HCT116 (cell line): ENCODE measurements at regions not wholly inside any gene's neighbourhood (a gene's known extent, or its start where the extent isn't known, plus 50 kb on each side); places are given as distances from the start of the nearest gene placed in this dataset.
A peak's percentile ranks its signal among the peaks of the same experiment; 100 is the strongest.

ENCODE experiments used
- ATAC-seq: fragments of 200-7000 bp; cut with Tn5 transposase; 2 replicates; pipeline ENCODE4 v1.9.1; 2020; ENCODE audit warnings: mild to moderate bottlenecking, moderate library complexity
- BruUV-seq: library from RNA; stranded (reverse); fragments of 400-500 nt; replicated peaks from 2 replicates; lab custom pipeline; 2021; lab: Mats Ljungman, UMichigan
- CTCF ChIA-PET: fragments of 300-600 bp; sonication (Branson Sonifier 250); formaldehyde crosslinking; loops from one replicate; lab custom pipeline; 2021; ENCODE audit warnings: antibody characterized with exemption; lab: Charles Lee
- POLR2A ChIA-PET: fragments of 300-600, 350-600 bp; sonication (Branson Sonifier 250); formaldehyde crosslinking; loops from one replicate; lab custom pipeline; 2021; ENCODE audit warnings: antibody characterized with exemption; lab: Charles Lee
- RAD21 ChIA-PET, 2 experiments: fragments of 300-600 bp; sonication (Branson Sonifier 250); formaldehyde crosslinking; loops; one replicate each; lab custom pipeline; 2023; ENCODE audit warnings: low total read pairs in 2 of 2; ENCODE audit not compliant: uncharacterized antibody in 2 of 2, unreplicated experiment in 2 of 2, low non-redundant PET in 1 of 2; lab: Charles Lee
- DNase-seq: peaks from one replicate; pipeline ENCODE4 v3.0.0-alpha.2; 2010; ENCODE audit warnings: low read depth, low spot score
- H2AFZ ChIP-seq: fragments of 200-600 bp; shearing (Covaris generic), sonication (generic); 2 replicates; pipeline ENCODE4 v1.6.1; 2017; ENCODE audit warnings: low read depth, mixed run types, mixed read lengths, antibody characterized with exemption, low read length; ENCODE audit not compliant: poor library complexity, severe bottlenecking
- H3K27ac ChIP-seq: 2 replicates; pipeline ENCODE4 v1.5.1; 2012; ENCODE audit warnings: low read depth, low read length
- H3K27me3 ChIP-seq: fragments of 200-600 bp; sonication (generic); 2 replicates; pipeline ENCODE4 v1.6.1; 2016; ENCODE audit warnings: mixed run types, low read length, mixed read lengths; ENCODE audit not compliant: insufficient read depth
- H3K36me3 ChIP-seq, 2 experiments: fragments of 200-500 bp in 1 of 2; fragments of 200-600 bp in 1 of 2; sonication (Bioruptor generic) in 1 of 2; sonication (generic) in 1 of 2; 2 replicates each; pipeline versions ENCODE4 v1.5.1 to v1.6.1; 2014 to 2016; ENCODE audit warnings: low read length in 2 of 2, inconsistent platforms in 1 of 2, mixed read lengths in 1 of 2, mixed run types in 1 of 2; ENCODE audit not compliant: insufficient read depth in 2 of 2, control insufficient read depth in 1 of 2
- H3K4me1 ChIP-seq, 2 experiments: fragments of 200-600 bp in 1 of 2; sonication (generic) in 1 of 2; 2 replicates each; pipeline versions ENCODE4 v1.5.1 to v1.6.1; 2012 to 2017; ENCODE audit warnings: low read length in 2 of 2, inconsistent platforms in 1 of 2, mild to moderate bottlenecking in 1 of 2, mixed read lengths in 1 of 2, mixed run types in 1 of 2, moderate library complexity in 1 of 2; ENCODE audit not compliant: insufficient read depth in 2 of 2, control insufficient read depth in 1 of 2
- H3K4me2 ChIP-seq: fragments of 200-600 bp; sonication (generic); 2 replicates; pipeline ENCODE4 v1.6.1; 2017; ENCODE audit warnings: mixed run types, low read length, mixed read lengths
- H3K4me3 ChIP-seq, 2 experiments: fragments of 200-600 bp in 1 of 2; sonication (generic) in 1 of 2; replicated peaks in 1 of 2; 2 replicates each; pipeline ENCODE4 v1.5.1; 2011 to 2016; ENCODE audit warnings: low read length in 2 of 2, control low read depth in 1 of 2, low read depth in 1 of 2, mild to moderate bottlenecking in 1 of 2, mixed read lengths in 1 of 2, mixed run types in 1 of 2
- H3K79me2 ChIP-seq: fragments of 200-600 bp; sonication (generic); 2 replicates; pipeline ENCODE4 v1.6.1; 2017; ENCODE audit warnings: mild to moderate bottlenecking, mixed run types, low read length, moderate library complexity, mixed read lengths; ENCODE audit not compliant: insufficient read depth
- H3K9ac ChIP-seq: fragments of 200-600 bp; sonication (generic); 2 replicates; pipeline ENCODE4 v1.6.1; 2016; ENCODE audit warnings: low read length, mixed read lengths
- H3K9me2 ChIP-seq: fragments of 200-600 bp; sonication (generic), shearing (Covaris generic); 2 replicates; pipeline ENCODE4 v1.6.1; 2017; ENCODE audit warnings: mixed run types, mild to moderate bottlenecking, moderate library complexity; ENCODE audit not compliant: insufficient read depth
- H3K9me3 ChIP-seq, 2 experiments: fragments of 200-500 bp in 1 of 2; fragments of 200-600 bp in 1 of 2; sonication (Bioruptor generic) in 1 of 2; sonication (generic) in 1 of 2; 2 replicates each; pipeline ENCODE4 v1.6.1; 2014 to 2017; ENCODE audit warnings: low read length in 2 of 2, mixed read lengths in 2 of 2, inconsistent platforms in 1 of 2, low read depth in 1 of 2, mild to moderate bottlenecking in 1 of 2, mixed run types in 1 of 2, moderate library complexity in 1 of 2; ENCODE audit not compliant: control insufficient read depth in 1 of 2, insufficient read depth in 1 of 2
- H4K20me1 ChIP-seq: fragments of 200-600 bp; sonication (generic), shearing (Covaris generic); 2 replicates; pipeline ENCODE4 v1.6.1; 2017; ENCODE audit warnings: mixed run types, mild to moderate bottlenecking, moderate library complexity; ENCODE audit not compliant: insufficient read depth
- ATF3 ChIP-seq: IDR thresholded peaks from 2 replicates; pipeline ENCODE4 v1.6.1; 2012
- CEBPB ChIP-seq: IDR thresholded peaks from 2 replicates; pipeline ENCODE4 v1.6.1; 2012; ENCODE audit warnings: low read depth
- ELF1 ChIP-seq: IDR thresholded peaks from 2 replicates; pipeline ENCODE4 v1.6.1; 2012; ENCODE audit warnings: low read depth, borderline replicate concordance
- FOSL1 ChIP-seq: IDR thresholded peaks from 2 replicates; pipeline ENCODE4 v1.6.1; 2012; ENCODE audit warnings: low read depth
- JUND ChIP-seq: IDR thresholded peaks from 2 replicates; pipeline ENCODE4 v1.6.1; 2012
- REST ChIP-seq: IDR thresholded peaks from 2 replicates; pipeline ENCODE4 v1.6.1; 2012; ENCODE audit warnings: low read depth
- SP1 ChIP-seq: IDR thresholded peaks from 2 replicates; pipeline ENCODE4 v1.6.1; 2012; ENCODE audit warnings: low read depth
- ZNF274 ChIP-seq: fragments of 200-500 bp; sonication (Bioruptor generic); IDR thresholded peaks from 2 replicates; pipeline ENCODE4 v1.6.1; 2014; ENCODE audit warnings: mild to moderate bottlenecking, low read depth, low read length, inconsistent platforms
- intact Hi-C: fragments of 100-400 bp; cut with micrococcal nuclease; formaldehyde crosslinking; loops from 2 replicates; pipeline ENCODE4 v1.10.0; 2022

- ATAC-seq, result no peak
- no peaks in the 10 kb centered on the region for H3K27me3 ChIP-seq
- H3K9me3 ChIP-seq, result no peaks in the 10 kb centered on the region
- peaks cover 26 to 87% of the 10 kb centered on the region in 2 experiments for H3K4me1 ChIP-seq
- peak overlapping the region; percentile 36; the same call in 1 of the 2 replicates for H3K9ac ChIP-seq
- CTCF ChIA-PET, result no interaction called here
- no peaks in the 10 kb centered on the region for H3K79me2 ChIP-seq
- peak overlapping the region; percentile 48 for H3K4me2 ChIP-seq
- no peak overlapping the region for H3K27ac ChIP-seq
- BruUV-seq, result no TSS peak
- RAD21 ChIA-PET, result no interaction called here
- no peaks in the 10 kb centered on the region for H3K36me3 ChIP-seq
- POLR2A ChIA-PET, result no interaction called here
- H3K9me2 ChIP-seq, result no peaks in the 10 kb centered on the region
- no peaks in the 10 kb centered on the region for H4K20me1 ChIP-seq
- DNase-seq, result no peak
- H3K4me3 ChIP-seq, result no peak overlapping the region
- peak overlapping the region; percentile 6 for H2AFZ ChIP-seq
- TF ChIP-seq ELF1 (no peak), CEBPB (no peak), FOSL1 (peak; percentile 24; the same call in 1 of the 2 replicates), REST (no peak), ZNF274 (no peak), ATF3 (no peak), SP1 (no peak), JUND (no peak)
- TF ChIP-seq, all 23 proteins: peak for 1
- intact Hi-C loops, result loop anchor here (5.0 kb wide), 2 partner anchors 105 to 195 kb away; no protein-coding TSS in a partner anchor
These were observed 65.8 kb upstream of the F3 start for GRCh38 chr1:94607398-94607797.
